Neural progenitor cell (in vitro differentiated cells): ENCODE measurements at regions not wholly inside any gene's neighbourhood (a gene's known extent, or its start where the extent isn't known, plus 50 kb on each side); places are given as distances from the start of the nearest gene placed in this dataset.
"Not testable (repeated sequence)": the region's sequence is repeated elsewhere in the genome, so short reads cannot be mapped to it uniquely, and the experiment has no call there.

ENCODE experiments used
- EZH2 ChIP-seq: fragments of 200-600 bp; sonication (generic); IDR thresholded peaks from 2 replicates; pipeline ENCODE4 v1.6.1; 2017; ENCODE audit warnings: antibody characterized with exemption, mild to moderate bottlenecking, moderate library complexity
- TF ChIP-seq, protein P1 (sequence below): fragments of 200-600 bp; sonication (generic); IDR thresholded peaks from 2 replicates; pipeline ENCODE4 v1.5.1; 2017; ENCODE audit warnings: antibody characterized with exemption, mild to moderate bottlenecking

- TF ChIP-seq EZH2: not testable (repeated sequence)
- TF ChIP-seq, protein P1, sequence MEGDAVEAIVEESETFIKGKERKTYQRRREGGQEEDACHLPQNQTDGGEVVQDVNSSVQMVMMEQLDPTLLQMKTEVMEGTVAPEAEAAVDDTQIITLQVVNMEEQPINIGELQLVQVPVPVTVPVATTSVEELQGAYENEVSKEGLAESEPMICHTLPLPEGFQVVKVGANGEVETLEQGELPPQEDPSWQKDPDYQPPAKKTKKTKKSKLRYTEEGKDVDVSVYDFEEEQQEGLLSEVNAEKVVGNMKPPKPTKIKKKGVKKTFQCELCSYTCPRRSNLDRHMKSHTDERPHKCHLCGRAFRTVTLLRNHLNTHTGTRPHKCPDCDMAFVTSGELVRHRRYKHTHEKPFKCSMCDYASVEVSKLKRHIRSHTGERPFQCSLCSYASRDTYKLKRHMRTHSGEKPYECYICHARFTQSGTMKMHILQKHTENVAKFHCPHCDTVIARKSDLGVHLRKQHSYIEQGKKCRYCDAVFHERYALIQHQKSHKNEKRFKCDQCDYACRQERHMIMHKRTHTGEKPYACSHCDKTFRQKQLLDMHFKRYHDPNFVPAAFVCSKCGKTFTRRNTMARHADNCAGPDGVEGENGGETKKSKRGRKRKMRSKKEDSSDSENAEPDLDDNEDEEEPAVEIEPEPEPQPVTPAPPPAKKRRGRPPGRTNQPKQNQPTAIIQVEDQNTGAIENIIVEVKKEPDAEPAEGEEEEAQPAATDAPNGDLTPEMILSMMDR: not testable (repeated sequence)
Measured at GRCh38 chr9:124123621-124124020, 112.1 kb downstream of the LHX2 start.
